ENCODE measurements at regions not wholly inside any gene's neighbourhood (a gene's known extent, or its start where the extent isn't known, plus 50 kb on each side); places are given as distances from the start of the nearest gene placed in this dataset.

DNA sequence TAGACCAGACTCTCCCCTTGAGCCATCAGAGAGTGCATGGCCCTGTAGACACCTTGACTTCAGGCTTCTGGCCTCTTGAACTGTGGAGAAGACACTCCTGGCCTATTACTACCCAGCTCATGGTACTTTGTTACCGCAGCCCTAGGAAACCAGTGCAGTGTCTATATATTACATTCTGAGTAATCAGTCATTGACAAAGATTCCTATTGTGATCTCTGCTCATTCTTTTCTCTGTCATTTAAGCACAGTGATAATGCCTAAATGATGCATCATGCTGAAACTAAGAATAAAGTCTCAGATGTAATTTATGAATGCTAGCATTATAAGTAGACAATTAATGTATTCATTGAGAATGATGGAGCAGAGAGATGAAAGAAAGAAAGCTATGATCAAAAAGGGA lies 603.5 kb downstream of the SOCS6 start:
- WGBS, 2 donors, result 58 to 78% methylated on average over 1 of the region's 1 CpG

DNA sequence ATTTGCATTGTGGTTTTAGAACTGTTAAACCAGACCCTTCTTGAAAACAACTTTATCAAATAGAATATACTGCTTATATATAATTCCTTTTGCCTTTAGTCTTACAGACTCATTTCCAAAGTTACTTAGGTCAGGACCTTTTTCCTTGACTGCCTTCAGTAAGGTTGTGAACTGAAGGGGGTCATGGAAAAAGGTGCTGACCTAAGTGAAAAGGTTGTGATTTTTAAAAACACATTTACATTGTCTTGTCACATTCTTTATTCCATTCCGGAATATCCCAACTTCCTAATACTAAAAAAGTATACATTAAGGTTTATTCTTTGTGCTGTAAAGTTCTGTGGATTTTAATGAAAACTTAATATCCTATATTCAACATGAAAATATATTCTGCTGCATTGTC lies 581.4 kb downstream of the SOCS6 start:
- Histone ChIP-seq H3K27me3 (no peaks in the 10 kb centered on the region), H3K36me3 (no peaks in the 10 kb centered on the region), H3K9me3 (no peaks in the 10 kb centered on the region), H3K27ac (no peak overlapping the region), H3K4me3 (no peak overlapping the region), H3K4me1 (no peaks in the 10 kb centered on the region)
- no peak for DNase-seq (ENCODE audit: low spot score in 2 of 2)
- TF ChIP-seq EP300 (IDR thresholded peaks at IDR 0.05) (no peak), POLR2A (IDR thresholded peaks at IDR 0.05) (no peak)
- TF ChIP-seq, protein P1, sequence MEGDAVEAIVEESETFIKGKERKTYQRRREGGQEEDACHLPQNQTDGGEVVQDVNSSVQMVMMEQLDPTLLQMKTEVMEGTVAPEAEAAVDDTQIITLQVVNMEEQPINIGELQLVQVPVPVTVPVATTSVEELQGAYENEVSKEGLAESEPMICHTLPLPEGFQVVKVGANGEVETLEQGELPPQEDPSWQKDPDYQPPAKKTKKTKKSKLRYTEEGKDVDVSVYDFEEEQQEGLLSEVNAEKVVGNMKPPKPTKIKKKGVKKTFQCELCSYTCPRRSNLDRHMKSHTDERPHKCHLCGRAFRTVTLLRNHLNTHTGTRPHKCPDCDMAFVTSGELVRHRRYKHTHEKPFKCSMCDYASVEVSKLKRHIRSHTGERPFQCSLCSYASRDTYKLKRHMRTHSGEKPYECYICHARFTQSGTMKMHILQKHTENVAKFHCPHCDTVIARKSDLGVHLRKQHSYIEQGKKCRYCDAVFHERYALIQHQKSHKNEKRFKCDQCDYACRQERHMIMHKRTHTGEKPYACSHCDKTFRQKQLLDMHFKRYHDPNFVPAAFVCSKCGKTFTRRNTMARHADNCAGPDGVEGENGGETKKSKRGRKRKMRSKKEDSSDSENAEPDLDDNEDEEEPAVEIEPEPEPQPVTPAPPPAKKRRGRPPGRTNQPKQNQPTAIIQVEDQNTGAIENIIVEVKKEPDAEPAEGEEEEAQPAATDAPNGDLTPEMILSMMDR (IDR thresholded peaks at IDR 0.05), result no peak
- WGBS, 2 donors, result 78 to 85% methylated on average over 1 of the region's 1 CpG

More for the DNA sequence above, 603.5 kb downstream of the SOCS6 start:
- DNase-seq (ENCODE audit: low spot score in 2 of 2), result no peak
- TF ChIP-seq POLR2A (IDR thresholded peaks at IDR 0.05) (no peak), EP300 (IDR thresholded peaks at IDR 0.05) (no peak)
- TF ChIP-seq, protein P1 (IDR thresholded peaks at IDR 0.05), result no peak
- Histone ChIP-seq H3K4me3 (no peak overlapping the region), H3K27ac (no peak overlapping the region), H3K9me3 (no peaks in the 10 kb centered on the region), H3K27me3 (no peaks in the 10 kb centered on the region), H3K4me1 (no peaks in the 10 kb centered on the region), H3K36me3 (no peaks in the 10 kb centered on the region)

- H3K4me1 ChIP-seq, result no peaks in the 10 kb centered on the region
- H3K27me3 ChIP-seq, result no peaks in the 10 kb centered on the region
- no peaks in the 10 kb centered on the region for H3K9me3 ChIP-seq
- 83 to 91% methylated on average over 7 of the region's 7 CpGs for WGBS, 2 donors
- no peak for DNase-seq (ENCODE audit: low spot score in 2 of 2)
- TF ChIP-seq, protein P1 (IDR thresholded peaks at IDR 0.05), result no peak
- TF ChIP-seq EP300 (IDR thresholded peaks at IDR 0.05) (no peak), POLR2A (IDR thresholded peaks at IDR 0.05) (no peak)
- H3K36me3 ChIP-seq, result no peaks in the 10 kb centered on the region
- no peak overlapping the region for H3K27ac ChIP-seq
- H3K4me3 ChIP-seq, result no peak overlapping the region
These were observed 559.5 kb downstream of the SOCS6 start for GRCh38 chr18:70848329-70848728.

DNA sequence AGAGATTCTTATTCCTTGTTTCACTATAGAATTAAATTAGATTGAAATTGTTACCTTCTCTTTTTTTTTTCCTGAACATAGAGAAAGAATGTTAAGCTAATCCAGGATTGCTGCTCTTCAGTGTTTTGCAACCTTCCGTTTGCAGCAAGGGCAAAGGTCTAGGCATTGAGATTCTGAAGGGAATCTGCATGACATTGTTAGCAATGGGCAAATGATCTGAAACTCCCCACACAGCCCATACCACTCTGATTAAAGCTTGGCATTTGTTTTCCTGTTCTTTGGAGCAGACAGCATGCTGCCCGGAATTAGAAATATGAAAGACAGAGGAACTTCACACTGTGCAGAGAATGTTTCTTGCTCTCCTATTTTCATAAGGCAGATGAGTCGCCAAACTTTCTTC lies 551.8 kb downstream of the SOCS6 start:
- Histone ChIP-seq H3K4me3 (no peak overlapping the region), H3K4me1 (no peaks in the 10 kb centered on the region), H3K27me3 (no peaks in the 10 kb centered on the region), H3K36me3 (no peaks in the 10 kb centered on the region), H3K9me3 (no peaks in the 10 kb centered on the region), H3K27ac (no peak overlapping the region)
- DNase-seq (ENCODE audit: low spot score in 2 of 2), result no peak
- WGBS, 2 donors, result 42 to 54% methylated on average over 3 of the region's 3 CpGs
- TF ChIP-seq EP300 (IDR thresholded peaks at IDR 0.05) (no peak), POLR2A (IDR thresholded peaks at IDR 0.05) (no peak)
- TF ChIP-seq, protein P1 (IDR thresholded peaks at IDR 0.05), result no peak

DNA sequence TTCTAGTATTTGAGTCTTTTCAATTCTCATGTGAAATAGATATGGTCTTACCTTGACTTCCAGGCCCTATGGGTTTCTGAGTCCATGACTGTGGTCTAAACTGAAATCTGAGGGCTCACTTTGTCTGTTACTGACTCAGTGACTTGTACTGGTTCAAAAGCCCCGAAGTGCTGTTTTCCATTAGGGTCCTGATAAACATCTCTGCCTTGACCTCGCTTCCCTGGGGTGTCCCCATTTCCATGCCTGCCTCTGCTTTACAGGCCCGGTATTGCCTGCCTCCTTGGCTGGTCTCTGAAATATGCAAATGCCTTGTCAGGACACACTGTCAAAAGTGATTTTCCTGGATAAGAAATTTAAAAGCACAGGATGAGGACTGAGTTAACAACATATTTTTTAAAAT lies 538.8 kb downstream of the SOCS6 start:
- 54 to 57% methylated on average over 3 of the region's 3 CpGs for WGBS, 2 donors
- H3K36me3 ChIP-seq, result no peaks in the 10 kb centered on the region
- H3K27ac ChIP-seq, result no peak overlapping the region
- H3K9me3 ChIP-seq, result no peaks in the 10 kb centered on the region
- no peak overlapping the region for H3K4me3 ChIP-seq
- no peak for DNase-seq (ENCODE audit: low spot score in 2 of 2)
- no peaks in the 10 kb centered on the region for H3K27me3 ChIP-seq
- TF ChIP-seq EP300 (IDR thresholded peaks at IDR 0.05), result no peak
- no peak for TF ChIP-seq POLR2A (IDR thresholded peaks at IDR 0.05)
- TF ChIP-seq, protein P1 (IDR thresholded peaks at IDR 0.05), result no peak
- no peaks in the 10 kb centered on the region for H3K4me1 ChIP-seq

Measured in tibial nerve (tissue), 4 donors.